A673 (cell line): ENCODE measurements at regions not wholly inside any gene's neighbourhood (a gene's known extent, or its start where the extent isn't known, plus 50 kb on each side); places are given as distances from the start of the nearest gene placed in this dataset.

Experiments
- BruUV-seq: library from RNA; stranded (reverse); fragments of 400-500 nt; replicated peaks from 2 replicates; lab custom pipeline; 2021; lab: Mats Ljungman, UMichigan
- CTCF ChIA-PET: fragments of 300-600 bp; sonication (Branson Sonifier 250); formaldehyde crosslinking; loops from one replicate; lab custom pipeline; 2022; ENCODE audit warnings: antibody characterized with exemption; lab: Charles Lee
- POLR2A ChIA-PET: fragments of 300-600 bp; sonication (Branson Sonifier 250); formaldehyde crosslinking; loops from one replicate; lab custom pipeline; 2022; ENCODE audit warnings: antibody characterized with exemption; ENCODE audit not compliant: low non-redundant PET; lab: Charles Lee
- DNase-seq: peaks from one replicate; pipeline ENCODE4 v3.0.0-alpha.2; 2015; ENCODE audit warnings: low spot score
- H3K27ac ChIP-seq: fragments of 200-600 bp; sonication (generic); 2 replicates; pipeline ENCODE4 v1.5.1; 2016; ENCODE audit warnings: mixed run types, low read depth, mild to moderate bottlenecking, mixed read lengths, antibody characterized with exemption, low read length; ENCODE audit not compliant: poor library complexity, severe bottlenecking
- H3K27me3 ChIP-seq: fragments of 200-600 bp; sonication (generic); replicated peaks from 2 replicates; pipeline ENCODE4 v1.6.1; 2017; ENCODE audit warnings: mixed run types, low read depth, mild to moderate bottlenecking, mixed read lengths, antibody characterized with exemption, low read length; ENCODE audit not compliant: insufficient read depth, poor library complexity
- H3K36me3 ChIP-seq: fragments of 200-600 bp; sonication (generic); 2 replicates; pipeline ENCODE4 v1.6.1; 2016; ENCODE audit warnings: mixed run types, mild to moderate bottlenecking, mixed read lengths, antibody characterized with exemption, low read length; ENCODE audit not compliant: insufficient read depth, poor library complexity, severe bottlenecking
- H3K4me1 ChIP-seq: fragments of 200-600 bp; sonication (generic); 2 replicates; pipeline ENCODE4 v1.6.1; 2017; ENCODE audit warnings: mixed run types, mild to moderate bottlenecking, mixed read lengths, antibody characterized with exemption, low read length; ENCODE audit not compliant: insufficient read depth, poor library complexity, severe bottlenecking
- H3K4me3 ChIP-seq: fragments of 200-600 bp; sonication (generic); 2 replicates; pipeline ENCODE4 v1.5.1; 2016; ENCODE audit warnings: low read depth, mixed run types, mild to moderate bottlenecking, mixed read lengths, low read length; ENCODE audit not compliant: poor library complexity, severe bottlenecking
- H3K9me3 ChIP-seq: fragments of 200-600 bp; sonication (generic); 2 replicates; pipeline ENCODE4 v1.6.1; 2016; ENCODE audit warnings: mixed run types, low read depth, mild to moderate bottlenecking, mixed read lengths, antibody characterized with exemption, low read length; ENCODE audit not compliant: poor library complexity, severe bottlenecking
- CTCF ChIP-seq: fragments of 300-800, 200-600 bp; sonication (generic); conservative IDR thresholded peaks from 2 replicates; pipeline ENCODE4 v1.5.1; 2017; ENCODE audit warnings: low read depth, mild to moderate bottlenecking, antibody characterized with exemption, low read length, moderate library complexity, mixed read lengths
- EZH2 ChIP-seq: fragments of 200-600 bp; sonication (generic); IDR thresholded peaks from 2 replicates; pipeline ENCODE4 v1.6.1; 2017; ENCODE audit warnings: borderline replicate concordance, low read depth, mild to moderate bottlenecking, mixed read lengths, antibody characterized with exemption, low read length; ENCODE audit not compliant: poor library complexity, severe bottlenecking
- intact Hi-C: fragments of 100-400 bp; cut with micrococcal nuclease; formaldehyde crosslinking; loops from one replicate; pipeline ENCODE4 v1.10.0; 2022; ENCODE audit not compliant: unreplicated experiment

DNA sequence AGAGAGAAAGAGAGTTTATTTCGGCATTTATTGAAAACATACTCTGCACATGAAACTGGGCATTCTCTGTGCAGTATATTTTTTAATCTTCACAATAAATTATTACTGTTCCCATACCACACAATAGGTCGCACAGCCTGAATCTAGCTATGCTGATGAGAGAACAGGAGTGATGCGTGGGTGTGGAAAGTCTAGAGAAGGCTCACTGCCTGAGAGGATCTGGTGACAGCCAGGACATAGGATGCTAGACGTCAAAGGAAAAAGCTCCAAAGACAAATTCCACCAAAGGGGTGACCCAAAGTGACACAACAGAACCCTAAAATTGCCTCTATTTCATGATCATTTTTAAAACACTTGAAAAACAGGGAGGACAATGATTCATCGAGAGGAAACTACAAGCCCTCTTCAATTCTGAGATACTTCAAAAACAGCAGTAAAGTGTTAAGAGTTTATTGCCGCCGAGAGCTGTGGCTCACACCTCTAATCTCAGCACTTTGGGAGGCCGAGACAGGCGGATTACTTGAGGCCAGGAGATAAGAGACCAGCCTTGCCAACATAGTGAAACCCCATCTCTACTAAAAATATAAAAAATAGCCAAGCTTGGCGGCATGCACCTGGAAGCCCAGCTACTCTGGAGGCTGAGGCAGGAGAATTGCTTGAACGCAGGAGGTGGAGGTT is 189.6 kb upstream of the NBEA start:
- Histone ChIP-seq H3K27me3 (no peaks in the 10 kb centered on the region), H3K36me3 (no peaks in the 10 kb centered on the region), H3K4me1 (no peaks in the 10 kb centered on the region), H3K27ac (no peak overlapping the region), H3K9me3 (no peaks in the 10 kb centered on the region), H3K4me3 (no peak overlapping the region)
- no peak for TF ChIP-seq EZH2
- no peak for TF ChIP-seq CTCF
- CTCF ChIA-PET: no interaction called here
- no peak for DNase-seq
- intact Hi-C loops: no loop called here
- BruUV-seq: no TSS peak
- POLR2A ChIA-PET: no interaction called here

GRCh38 chr13:34756136-34756535 is 185.9 kb upstream of the NBEA start:
- Histone ChIP-seq H3K27ac (no peak overlapping the region), H3K9me3 (no peaks in the 10 kb centered on the region), H3K36me3 (no peaks in the 10 kb centered on the region), H3K27me3 (no peaks in the 10 kb centered on the region), H3K4me1 (no peaks in the 10 kb centered on the region), H3K4me3 (no peak overlapping the region)
- ChIA-PET CTCF (no interaction called here), POLR2A (no interaction called here)
- intact Hi-C loops: no loop called here
- TF ChIP-seq CTCF (no peak), EZH2 (no peak)
- DNase-seq: no peak
- BruUV-seq: no TSS peak

DNA sequence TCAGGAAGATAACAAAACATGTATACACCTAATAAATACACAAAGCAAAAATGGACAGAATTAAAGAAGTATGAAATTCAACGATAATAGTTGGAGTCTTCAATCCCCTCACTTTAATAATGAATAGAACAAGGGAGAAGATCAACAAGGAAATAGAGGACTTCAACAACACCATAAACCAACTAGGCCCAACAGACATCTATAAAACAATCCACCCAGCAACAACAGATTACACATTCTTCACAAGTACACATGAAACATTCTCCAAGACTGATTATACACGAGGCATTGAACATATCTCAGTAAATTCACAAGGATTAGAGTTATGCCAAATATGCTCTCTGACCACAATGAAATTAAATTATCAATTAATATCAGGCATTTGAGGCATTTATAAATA is 185.5 kb upstream of the NBEA start:
- CTCF ChIA-PET: no interaction called here
- POLR2A ChIA-PET: no interaction called here
- Histone ChIP-seq H3K4me3 (no peak overlapping the region), H3K27me3 (no peaks in the 10 kb centered on the region), H3K36me3 (no peaks in the 10 kb centered on the region), H3K4me1 (no peaks in the 10 kb centered on the region), H3K27ac (no peak overlapping the region), H3K9me3 (no peaks in the 10 kb centered on the region)
- no TSS peak for BruUV-seq
- intact Hi-C loops: no loop called here
- no peak for DNase-seq
- TF ChIP-seq EZH2 (no peak), CTCF (no peak)
